HG03060 (cell line): ENCODE measurements at regions not wholly inside any gene's neighbourhood (a gene's known extent, or its start where the extent isn't known, plus 50 kb on each side); places are given as distances from the start of the nearest gene placed in this dataset.

Source experiments
- ATAC-seq: cut with Tn5 transposase; IDR thresholded peaks from one replicate; pipeline ENCODE4 v1.9.1; 2021; ENCODE audit warnings: low read depth, moderate number of reproducible peaks; ENCODE audit not compliant: unreplicated experiment

DNA sequence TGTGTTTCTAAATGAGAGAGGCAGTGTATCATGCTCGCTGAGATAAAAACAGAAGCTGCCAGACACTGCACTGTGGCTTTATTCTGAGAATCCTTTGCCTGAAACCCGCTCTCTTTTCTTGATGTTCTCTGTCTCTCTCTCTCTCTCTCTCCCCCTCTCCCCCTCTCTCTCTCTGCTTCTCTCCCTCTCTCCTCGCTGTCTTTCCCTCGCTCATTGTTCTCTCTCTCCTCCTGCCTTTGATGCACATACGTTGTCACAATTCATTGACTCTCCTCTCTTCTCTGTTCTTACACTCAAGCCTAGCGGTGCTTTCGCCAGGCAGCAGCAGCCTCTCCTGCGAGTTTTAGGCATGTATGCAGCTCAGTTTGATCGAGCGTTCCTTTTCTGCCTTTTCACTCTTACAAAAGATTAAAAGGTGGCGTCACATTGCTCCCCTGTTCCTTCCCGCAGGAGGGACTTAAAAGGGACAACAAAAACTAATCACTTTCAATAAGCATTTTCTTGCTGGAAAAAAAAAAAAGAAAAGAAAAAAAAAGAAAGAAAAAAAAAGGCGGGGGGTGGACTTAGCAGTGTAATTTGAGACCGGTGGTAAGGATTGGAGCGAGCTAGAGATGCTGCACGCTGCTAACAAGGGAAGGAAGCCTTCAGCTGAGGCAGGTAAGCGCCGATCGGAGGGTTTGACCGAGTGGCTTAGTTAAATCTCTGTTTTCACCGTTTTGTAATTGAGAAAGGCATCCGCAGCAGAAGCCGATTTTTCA, 717.9 kb upstream of the WWC1 start:
- ATAC-seq, result no peak

DNA sequence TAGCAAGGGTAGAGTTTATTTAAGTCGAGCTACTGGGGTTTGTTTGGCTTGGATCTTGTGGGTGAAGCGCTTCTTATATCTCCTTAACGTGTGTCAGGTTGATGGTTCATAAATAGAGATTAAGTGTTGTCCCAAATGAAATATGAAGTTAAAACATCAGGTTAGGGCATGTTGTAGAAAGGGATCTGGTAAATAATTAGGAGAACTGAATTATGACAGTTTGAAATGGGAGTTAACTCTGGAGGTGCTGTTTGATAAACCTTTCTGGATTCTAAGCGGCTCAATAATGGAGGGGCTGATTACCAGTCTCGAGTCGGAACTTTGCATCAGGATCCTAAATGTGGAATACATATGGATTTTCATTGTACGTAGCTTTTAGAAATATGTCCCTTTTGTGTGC, 717.0 kb upstream of the WWC1 start:
- ATAC-seq, result no peak

DNA sequence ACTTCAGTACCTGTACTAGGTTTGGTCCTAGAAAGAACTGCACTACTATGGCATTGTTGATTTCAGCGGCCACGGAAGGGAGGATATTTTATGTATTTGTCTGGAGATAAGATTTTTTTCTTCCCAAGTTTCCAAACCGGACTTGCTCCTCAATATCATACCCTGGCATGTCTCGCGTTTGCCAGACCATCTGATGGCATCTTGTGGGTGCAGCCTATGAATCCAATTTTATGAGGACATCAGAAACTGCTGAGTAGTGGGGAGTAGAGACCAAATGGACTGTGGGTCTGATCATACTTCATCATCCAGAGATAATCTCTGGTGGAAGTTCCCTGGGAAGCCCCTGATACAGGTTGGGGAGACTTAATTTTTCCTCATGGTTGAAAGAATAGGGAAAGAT, 716.1 kb upstream of the WWC1 start:
- no peak for ATAC-seq

- no peak for ATAC-seq
These were observed 715.3 kb upstream of the WWC1 start for GRCh38 chr5:167576126-167576525.

DNA sequence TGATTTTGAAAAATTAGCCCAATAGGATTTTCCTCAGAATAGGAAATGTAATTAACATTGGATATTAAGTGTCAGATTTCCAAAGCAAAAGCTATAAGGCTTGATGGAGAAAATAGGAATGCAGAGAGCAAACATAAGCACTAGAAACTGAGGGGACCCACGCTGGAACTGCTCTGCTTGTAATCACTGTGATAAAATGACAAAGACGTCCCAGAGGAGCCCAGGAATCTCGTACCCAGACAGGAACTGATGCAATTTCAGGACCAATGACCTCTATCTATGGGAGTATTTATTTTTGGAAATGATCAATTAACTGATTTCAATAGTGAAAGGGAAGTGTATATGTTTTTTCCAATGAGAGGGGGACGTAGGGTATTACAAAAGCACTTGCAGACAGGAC, 714.5 kb upstream of the WWC1 start:
- ATAC-seq, result no peak

DNA sequence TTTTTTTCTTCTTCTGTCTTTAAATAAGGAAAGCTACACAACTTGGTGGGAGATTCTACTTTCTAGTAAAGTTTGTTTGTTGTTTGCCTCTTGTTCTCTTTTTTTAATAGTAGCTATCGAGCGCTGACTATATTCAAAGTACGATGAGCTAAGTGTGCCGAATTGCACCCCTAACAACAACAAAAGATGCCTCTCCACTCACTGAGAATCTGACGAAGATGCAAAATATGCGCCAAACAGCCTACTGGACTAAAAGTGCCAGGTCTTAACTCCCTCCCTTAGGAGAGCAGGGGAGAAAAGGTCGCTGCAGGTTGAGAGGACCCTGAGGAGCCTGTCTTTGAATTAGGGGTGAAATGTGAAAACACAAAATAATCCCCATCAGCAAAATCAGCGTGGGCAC, 713.8 kb upstream of the WWC1 start:
- ATAC-seq, result no peak

DNA sequence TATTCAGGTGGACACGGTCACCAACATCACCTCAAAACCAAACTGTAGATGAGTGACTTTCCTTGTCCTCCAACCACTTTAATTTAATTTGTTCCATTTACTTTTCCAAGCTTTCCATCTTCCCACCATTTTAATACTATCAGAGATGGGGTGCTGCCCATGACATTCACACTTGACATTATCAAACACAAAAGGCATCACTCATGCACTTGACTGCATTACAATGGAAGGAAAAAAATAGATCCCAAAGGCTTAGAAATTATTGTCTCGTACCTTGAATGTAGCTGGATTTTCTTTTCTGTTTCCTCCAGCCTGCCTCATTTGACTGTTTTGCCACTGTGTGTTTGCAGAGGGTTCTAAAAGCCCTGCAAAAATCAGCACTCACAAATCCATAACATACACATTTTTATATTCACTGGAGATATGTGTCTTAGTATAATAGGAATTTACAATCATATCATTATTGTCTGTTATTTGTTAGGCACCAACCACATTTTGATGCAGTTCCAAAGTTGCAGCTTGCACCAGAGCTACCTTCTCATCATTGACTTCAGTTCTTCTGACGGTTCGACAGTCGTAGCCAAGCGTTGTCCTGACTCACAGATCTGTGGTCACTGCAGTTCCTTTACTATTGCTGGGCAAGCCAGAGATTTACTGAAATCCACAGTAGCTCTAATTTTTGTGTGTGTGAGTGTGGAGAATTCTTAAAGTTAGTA, 712.3 kb upstream of the WWC1 start:
- ATAC-seq, result no peak

DNA sequence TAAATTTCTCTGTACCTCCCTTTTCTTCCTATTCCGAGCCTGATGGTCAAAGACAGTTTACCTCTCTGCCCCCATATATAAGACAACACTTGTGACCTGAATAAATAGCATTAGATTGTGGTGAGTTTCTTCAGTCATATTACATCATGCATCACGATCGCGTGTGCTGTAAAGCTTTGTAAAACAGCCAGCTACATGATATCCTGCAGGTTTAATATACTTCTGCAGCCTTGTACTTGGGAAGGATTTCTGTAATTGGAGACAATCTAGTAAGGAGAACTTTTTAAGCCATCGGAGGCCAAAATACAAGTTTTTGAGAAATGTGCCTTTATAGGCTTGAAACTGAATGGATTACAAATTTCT, 711.8 kb upstream of the WWC1 start:
- ATAC-seq, result no peak

DNA sequence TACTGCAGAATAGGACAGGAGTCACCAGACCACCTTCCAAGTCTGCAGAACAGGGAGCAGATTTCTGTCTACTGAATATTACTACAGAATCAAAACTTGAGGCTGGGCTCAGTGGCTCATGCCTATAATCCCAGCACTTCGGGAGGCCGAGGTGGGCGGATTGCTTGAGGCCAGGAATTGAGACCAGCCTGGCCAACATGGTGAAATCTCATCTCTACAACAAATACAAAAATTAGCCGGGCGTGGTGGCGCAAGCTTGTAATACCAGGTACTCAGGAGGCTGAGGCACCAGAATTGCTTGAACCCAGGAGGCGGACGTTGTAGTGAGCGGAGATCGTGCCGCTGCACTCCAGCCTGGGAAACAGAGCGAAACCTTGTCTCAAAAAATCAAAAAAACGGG, 710.8 kb upstream of the WWC1 start:
- no peak for ATAC-seq

DNA sequence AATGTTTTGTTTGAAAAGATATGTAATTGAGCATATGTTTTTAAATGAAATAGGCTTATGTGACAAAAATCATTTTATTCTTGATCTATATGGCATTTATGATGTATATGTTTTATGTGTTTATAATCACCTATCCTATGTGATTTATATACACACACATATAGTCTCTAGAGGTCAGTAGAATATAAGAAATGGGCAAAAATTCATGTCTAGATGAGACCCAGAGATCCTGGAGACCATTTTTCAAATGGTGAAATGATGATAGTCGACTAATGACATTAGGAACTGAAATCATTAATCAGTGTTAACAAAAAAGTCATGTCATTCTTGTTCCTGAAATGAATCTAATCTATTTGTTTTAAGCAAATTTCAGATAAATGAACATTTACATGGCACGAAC, 709.2 kb upstream of the WWC1 start:
- no peak for ATAC-seq

GRCh38 chr5:167582886-167583285, 708.6 kb upstream of the WWC1 start:
- ATAC-seq, result no peak

DNA sequence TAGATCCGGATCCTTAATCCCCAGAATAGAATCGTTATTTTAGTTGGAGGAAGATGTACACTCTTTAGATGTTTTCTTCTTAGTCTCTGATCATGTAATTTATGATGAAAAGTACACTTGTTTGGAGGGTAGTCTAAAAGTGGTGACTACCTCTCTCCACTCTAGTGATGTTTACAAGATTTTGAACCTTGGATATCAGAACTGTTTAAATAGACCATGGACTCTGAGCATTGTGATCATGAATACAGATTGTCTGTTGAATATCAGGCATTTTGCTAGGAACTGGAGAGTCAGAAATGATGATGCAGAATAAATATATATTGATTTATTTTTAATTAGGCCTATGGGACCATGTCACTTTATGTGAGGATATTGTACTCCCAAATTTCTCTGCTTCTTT, 706.3 kb upstream of the WWC1 start:
- no peak for ATAC-seq

GRCh38 chr5:167587772-167588437, 703.5 kb upstream of the WWC1 start:
- ATAC-seq, result no peak

- no peak for ATAC-seq
These were observed 699.3 kb upstream of the WWC1 start for GRCh38 chr5:167592114-167592513.

- no peak for ATAC-seq
These were observed 698.0 kb upstream of the WWC1 start for GRCh38 chr5:167593329-167594060.

GRCh38 chr5:167594061-167594435, 697.4 kb upstream of the WWC1 start:
- ATAC-seq, result no peak

- ATAC-seq, result no peak
These were observed 696.7 kb upstream of the WWC1 start for GRCh38 chr5:167594750-167595149.

- ATAC-seq, result no peak
These were observed 696.2 kb upstream of the WWC1 start for GRCh38 chr5:167595196-167595595.

- ATAC-seq, result no peak
These were observed 693.3 kb upstream of the WWC1 start for GRCh38 chr5:167598166-167598565.

GRCh38 chr5:167602067-167602466, 689.4 kb upstream of the WWC1 start:
- ATAC-seq, result no peak

DNA sequence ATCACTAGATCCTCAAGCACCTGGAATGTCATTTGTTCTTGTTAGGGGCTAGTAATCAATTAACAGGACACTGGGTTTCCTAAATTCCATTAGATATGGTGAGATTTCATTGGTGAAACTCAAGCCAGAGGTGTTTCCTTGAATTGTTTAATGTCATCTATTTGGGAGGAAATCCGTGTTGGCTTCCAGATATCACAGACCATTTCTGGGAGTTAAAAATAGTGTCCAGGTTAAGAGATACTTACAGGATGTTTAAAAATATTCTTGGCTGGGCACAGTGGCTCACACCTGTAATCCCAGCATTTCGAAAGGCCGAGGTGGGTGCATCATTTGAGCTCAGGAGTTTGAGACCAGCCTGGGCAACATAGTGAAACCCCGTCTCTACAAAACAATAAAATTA, 688.3 kb upstream of the WWC1 start:
- no peak for ATAC-seq
